GM12878 (cell line): ENCODE measurements at regions not wholly inside any gene's neighbourhood (a gene's known extent, or its start where the extent isn't known, plus 50 kb on each side); places are given as distances from the start of the nearest gene placed in this dataset.

Experiments
- CEBPB ChIP-seq, 2 experiments: fragments of 150-350 bp in 1 of 2; IDR thresholded peaks; 2 replicates each; pipeline ENCODE4 v1.6.1; 2012 to 2014; ENCODE audit warnings: low read depth in 2 of 2, low read length in 2 of 2, borderline replicate concordance in 1 of 2, inconsistent platforms in 1 of 2
- EED ChIP-seq: sonication (generic); IDR thresholded peaks from 2 replicates; pipeline ENCODE4 v1.6.1; 2016; ENCODE audit warnings: antibody characterized with exemption, low read depth
- POLR2AphosphoS5 ChIP-seq: IDR thresholded peaks from 2 replicates; pipeline ENCODE4 v1.6.1; 2011; ENCODE audit warnings: mild to moderate bottlenecking, low read length, inconsistent platforms
- RAD21 ChIP-seq: IDR thresholded peaks from 2 replicates; pipeline ENCODE4 v1.6.1; 2011; ENCODE audit warnings: mild to moderate bottlenecking, low read depth, low read length, moderate library complexity; ENCODE audit not compliant: insufficient read depth
- SP1 ChIP-seq: IDR thresholded peaks from one replicate; pipeline ENCODE4 v1.6.1; 2011; ENCODE audit warnings: low read depth, low read length
- TCF7 ChIP-seq: IDR thresholded peaks from 2 replicates; pipeline ENCODE4 v1.6.1; 2014; ENCODE audit warnings: antibody characterized with exemption, borderline replicate concordance
- ZNF274 ChIP-seq: IDR thresholded peaks from one replicate; pipeline ENCODE4 v1.8.0; 2011; ENCODE audit not compliant: insufficient read length, insufficient read depth
- ZSCAN29 ChIP-seq: fragments of 450-650 bp; IDR thresholded peaks from 2 replicates; pipeline ENCODE4 v1.6.1; 2017; ENCODE audit warnings: mild to moderate bottlenecking, moderate library complexity
- TF ChIP-seq, protein P1 (sequence below), 3 experiments: IDR thresholded peaks in 2 of 3; conservative IDR thresholded peaks in 1 of 3; 2 replicates each; pipeline ENCODE4 v1.5.1; 2011; ENCODE audit warnings: low read depth in 3 of 3, low read length in 3 of 3, mild to moderate bottlenecking in 3 of 3, control low read depth in 2 of 3, moderate library complexity in 2 of 3, inconsistent platforms in 1 of 3, mixed read lengths in 1 of 3; ENCODE audit not compliant: control insufficient read depth in 2 of 3, insufficient read depth in 1 of 3; ENCODE audit errors: extremely low read depth in 1 of 3
- TF ChIP-seq, protein P2 (sequence below): IDR thresholded peaks from 2 replicates; pipeline ENCODE4 v1.6.1; 2011; ENCODE audit warnings: borderline replicate concordance, low read depth, mild to moderate bottlenecking, moderate library complexity, mixed read lengths, low read length; ENCODE audit not compliant: insufficient read depth; ENCODE audit errors: extremely low read length

DNA sequence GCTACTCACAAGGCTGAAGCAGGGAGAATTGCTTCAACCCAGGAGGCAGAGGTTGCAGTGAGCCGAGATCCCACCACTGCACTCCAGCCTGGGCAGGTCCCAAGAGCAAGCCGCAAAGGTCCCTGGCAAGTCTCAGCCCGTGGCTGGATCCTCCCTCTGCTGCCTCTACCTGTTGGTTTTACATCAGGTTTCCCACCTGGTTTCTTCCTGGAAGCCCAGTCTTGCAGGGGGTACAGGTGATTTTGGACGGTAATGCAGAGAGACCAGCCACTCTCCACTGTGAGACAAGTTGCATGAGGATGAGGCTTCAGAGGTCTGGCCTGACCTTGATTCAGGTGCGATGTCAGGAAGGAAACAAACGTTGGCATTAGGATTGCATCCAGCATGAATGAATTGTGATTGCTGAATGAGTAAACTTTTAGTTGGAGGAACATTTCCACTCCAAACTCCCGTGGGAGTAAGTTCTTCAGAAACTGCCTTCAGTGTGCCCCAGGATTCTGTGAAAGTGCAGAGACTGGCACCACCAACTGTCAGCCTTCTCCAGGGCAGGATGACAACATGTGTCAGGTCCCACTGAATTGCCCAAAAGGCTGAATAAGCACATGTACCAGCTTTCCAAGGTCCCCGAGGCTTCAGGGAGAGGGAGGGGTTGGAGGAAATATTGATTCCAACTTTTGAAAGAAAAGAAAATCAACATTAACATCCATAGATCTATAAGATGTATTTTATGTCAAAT lies 189.4 kb downstream of the TJP1 start:
- TF ChIP-seq POLR2AphosphoS5: no peak
- TF ChIP-seq, protein P1, sequence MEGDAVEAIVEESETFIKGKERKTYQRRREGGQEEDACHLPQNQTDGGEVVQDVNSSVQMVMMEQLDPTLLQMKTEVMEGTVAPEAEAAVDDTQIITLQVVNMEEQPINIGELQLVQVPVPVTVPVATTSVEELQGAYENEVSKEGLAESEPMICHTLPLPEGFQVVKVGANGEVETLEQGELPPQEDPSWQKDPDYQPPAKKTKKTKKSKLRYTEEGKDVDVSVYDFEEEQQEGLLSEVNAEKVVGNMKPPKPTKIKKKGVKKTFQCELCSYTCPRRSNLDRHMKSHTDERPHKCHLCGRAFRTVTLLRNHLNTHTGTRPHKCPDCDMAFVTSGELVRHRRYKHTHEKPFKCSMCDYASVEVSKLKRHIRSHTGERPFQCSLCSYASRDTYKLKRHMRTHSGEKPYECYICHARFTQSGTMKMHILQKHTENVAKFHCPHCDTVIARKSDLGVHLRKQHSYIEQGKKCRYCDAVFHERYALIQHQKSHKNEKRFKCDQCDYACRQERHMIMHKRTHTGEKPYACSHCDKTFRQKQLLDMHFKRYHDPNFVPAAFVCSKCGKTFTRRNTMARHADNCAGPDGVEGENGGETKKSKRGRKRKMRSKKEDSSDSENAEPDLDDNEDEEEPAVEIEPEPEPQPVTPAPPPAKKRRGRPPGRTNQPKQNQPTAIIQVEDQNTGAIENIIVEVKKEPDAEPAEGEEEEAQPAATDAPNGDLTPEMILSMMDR (IDR thresholded peaks at IDR 0.05 in 2 of 3, conservative IDR thresholded peaks at IDR 0.05 in 1 of 3; ENCODE audit: control insufficient read depth in 2 of 3, extremely low read depth in 1 of 3, insufficient read depth in 1 of 3, low read depth in 3 of 3, low read length in 3 of 3): no peak
- TF ChIP-seq ZNF274: no peak
- TF ChIP-seq, protein P2, sequence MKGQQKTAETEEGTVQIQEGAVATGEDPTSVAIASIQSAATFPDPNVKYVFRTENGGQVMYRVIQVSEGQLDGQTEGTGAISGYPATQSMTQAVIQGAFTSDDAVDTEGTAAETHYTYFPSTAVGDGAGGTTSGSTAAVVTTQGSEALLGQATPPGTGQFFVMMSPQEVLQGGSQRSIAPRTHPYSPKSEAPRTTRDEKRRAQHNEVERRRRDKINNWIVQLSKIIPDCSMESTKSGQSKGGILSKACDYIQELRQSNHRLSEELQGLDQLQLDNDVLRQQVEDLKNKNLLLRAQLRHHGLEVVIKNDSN: no peak
- no peak for TF ChIP-seq SP1
- TF ChIP-seq CEBPB (IDR thresholded peaks at IDR 0.05; ENCODE audit: borderline replicate concordance in 1 of 2, low read depth in 2 of 2, low read length in 2 of 2): no peak
- TF ChIP-seq TCF7: no peak
- no peak for TF ChIP-seq ZSCAN29
- TF ChIP-seq EED: no peak
- no peak for TF ChIP-seq RAD21
